ENCODE measurements at regions not wholly inside any gene's neighbourhood (a gene's known extent, or its start where the extent isn't known, plus 50 kb on each side); places are given as distances from the start of the nearest gene placed in this dataset.

GRCh38 chr2:160918906-160919503 lies 241.2 kb upstream of the TANK start:
- H3K36me3 ChIP-seq (ENCODE audit: insufficient read depth), result no peaks in the 10 kb centered on the region
- H3K27ac ChIP-seq (ENCODE audit: low read depth), result no peak overlapping the region
- 53% methylated on average over 4 of the region's 4 CpGs for WGBS
- no peak for DNase-seq (ENCODE audit: extremely low spot score)
- no peaks in the 10 kb centered on the region for H3K4me1 ChIP-seq (ENCODE audit: insufficient read depth)
- H3K4me3 ChIP-seq (ENCODE audit: low read depth, low read length), result no peak overlapping the region

DNA sequence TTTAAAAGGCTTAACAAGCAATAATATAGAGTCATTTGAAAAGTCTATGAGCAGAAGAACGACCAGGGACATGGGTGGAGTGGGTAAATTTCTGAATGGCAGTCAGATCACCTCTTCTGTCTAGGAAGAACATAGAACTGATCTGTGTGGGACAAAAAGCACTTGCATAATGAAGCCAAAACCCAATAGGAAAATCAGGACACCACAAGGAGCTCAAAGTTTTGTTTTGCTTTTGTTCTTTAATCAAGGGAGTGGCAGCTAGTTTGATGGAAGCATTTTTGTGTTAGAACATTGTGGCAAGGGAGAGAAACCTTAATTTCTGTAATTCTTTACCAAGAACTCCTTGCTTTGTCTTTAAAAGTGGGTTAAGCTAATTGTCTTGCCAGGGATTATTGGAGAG lies 240.2 kb upstream of the TANK start:
- no peak for DNase-seq (ENCODE audit: extremely low spot score)
- WGBS, result 90% methylated on average over 1 of the region's 1 CpG
- no peaks in the 10 kb centered on the region for H3K4me1 ChIP-seq (ENCODE audit: insufficient read depth)
- H3K27ac ChIP-seq (ENCODE audit: low read depth), result no peak overlapping the region
- no peaks in the 10 kb centered on the region for H3K36me3 ChIP-seq (ENCODE audit: insufficient read depth)
- H3K4me3 ChIP-seq (ENCODE audit: low read depth, low read length), result no peak overlapping the region

- peak; percentile 78 for DNase-seq (ENCODE audit: extremely low spot score)
- WGBS, result 27% methylated on average over 8 of the region's 8 CpGs
- Histone ChIP-seq H3K27ac (ENCODE audit: low read depth) (peak overlapping the region; percentile 33), H3K4me3 (ENCODE audit: low read depth, low read length) (no peak overlapping the region), H3K4me1 (ENCODE audit: insufficient read depth) (no peaks in the 10 kb centered on the region), H3K36me3 (ENCODE audit: insufficient read depth) (no peaks in the 10 kb centered on the region)
Observed at GRCh38 chr2:160920791-160921303, 239.4 kb upstream of the TANK start.

- Histone ChIP-seq H3K4me1 (ENCODE audit: insufficient read depth) (no peaks in the 10 kb centered on the region), H3K36me3 (ENCODE audit: insufficient read depth) (no peaks in the 10 kb centered on the region), H3K4me3 (ENCODE audit: low read depth, low read length) (no peak overlapping the region), H3K27ac (ENCODE audit: low read depth) (peak overlapping the region; percentile 33)
- 59% methylated on average over 4 of the region's 4 CpGs for WGBS
- DNase-seq (ENCODE audit: extremely low spot score), result no peak
Observed at GRCh38 chr2:160921386-160921964, 238.8 kb upstream of the TANK start.

GRCh38 chr2:160924936-160925353 lies 235.3 kb upstream of the TANK start:
- H3K27ac ChIP-seq (ENCODE audit: low read depth), result no peak overlapping the region
- 83% methylated on average over 1 of the region's 1 CpG for WGBS
- H3K4me1 ChIP-seq (ENCODE audit: insufficient read depth), result no peaks in the 10 kb centered on the region
- no peak overlapping the region for H3K4me3 ChIP-seq (ENCODE audit: low read depth, low read length)
- DNase-seq (ENCODE audit: extremely low spot score), result no peak
- no peaks in the 10 kb centered on the region for H3K36me3 ChIP-seq (ENCODE audit: insufficient read depth)

DNA sequence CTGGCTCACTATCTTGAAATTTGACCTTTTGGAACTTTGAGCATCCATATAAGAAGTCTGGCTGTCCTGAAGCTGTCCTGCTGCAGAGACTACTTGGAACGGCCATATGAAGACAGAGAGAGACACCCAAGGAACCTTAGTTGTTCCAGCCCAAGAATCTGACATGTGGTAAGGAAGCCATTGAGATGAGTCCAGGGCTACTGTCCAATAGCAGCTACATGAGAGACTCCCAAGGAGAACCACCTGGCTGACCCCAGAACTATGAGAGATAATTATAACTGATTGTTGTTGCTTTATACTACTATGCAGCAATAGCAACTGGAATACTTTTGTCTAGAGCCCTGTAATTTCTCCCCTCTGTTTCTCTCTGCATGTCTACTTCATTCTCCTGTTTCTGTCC lies 234.3 kb upstream of the TANK start:
- Histone ChIP-seq H3K4me3 (ENCODE audit: low read depth, low read length) (no peak overlapping the region), H3K27ac (ENCODE audit: low read depth) (no peak overlapping the region), H3K36me3 (ENCODE audit: insufficient read depth) (no peaks in the 10 kb centered on the region), H3K4me1 (ENCODE audit: insufficient read depth) (no peaks in the 10 kb centered on the region)
- 93% methylated on average over 1 of the region's 1 CpG for WGBS
- no peak for DNase-seq (ENCODE audit: extremely low spot score)

DNA sequence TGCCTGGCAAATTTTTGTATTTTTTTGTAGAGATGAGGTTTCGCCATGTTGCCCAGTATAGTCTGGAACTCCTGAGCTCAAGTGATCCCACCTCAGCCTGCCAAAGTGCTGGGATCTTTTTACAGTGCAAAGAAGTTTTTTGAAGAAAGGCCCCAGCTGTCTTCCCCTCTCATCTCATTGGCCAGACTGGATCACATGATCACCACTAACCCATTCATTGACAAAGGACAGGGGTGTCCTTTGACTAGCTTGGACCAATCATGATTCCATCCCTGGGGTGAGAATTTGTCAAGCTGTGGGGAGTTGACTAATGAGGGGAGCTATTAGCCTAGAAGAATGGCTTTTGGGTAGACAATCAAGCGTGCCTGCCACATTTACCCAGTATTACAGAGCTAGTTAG lies 232.9 kb upstream of the TANK start:
- Histone ChIP-seq H3K36me3 (ENCODE audit: insufficient read depth) (no peaks in the 10 kb centered on the region), H3K4me1 (ENCODE audit: insufficient read depth) (no peaks in the 10 kb centered on the region), H3K27ac (ENCODE audit: low read depth) (no peak overlapping the region), H3K4me3 (ENCODE audit: low read depth, low read length) (no peak overlapping the region)
- DNase-seq (ENCODE audit: extremely low spot score), result no peak
- 47% methylated on average over 2 of the region's 2 CpGs for WGBS

- WGBS, result 51% methylated on average over 2 of the region's 2 CpGs
- DNase-seq (ENCODE audit: extremely low spot score), result no peak
- Histone ChIP-seq H3K27ac (ENCODE audit: low read depth) (no peak overlapping the region), H3K36me3 (ENCODE audit: insufficient read depth) (no peaks in the 10 kb centered on the region), H3K4me1 (ENCODE audit: insufficient read depth) (no peaks in the 10 kb centered on the region), H3K4me3 (ENCODE audit: low read depth, low read length) (no peak overlapping the region)
Observed at GRCh38 chr2:160928854-160929301, 231.3 kb upstream of the TANK start.

GRCh38 chr2:160931531-160931930 lies 228.7 kb upstream of the TANK start:
- DNase-seq (ENCODE audit: extremely low spot score), result no peak

GRCh38 chr2:160932960-160933359 lies 227.3 kb upstream of the TANK start:
- DNase-seq (ENCODE audit: extremely low spot score), result no peak
- Histone ChIP-seq H3K4me3 (ENCODE audit: low read depth, low read length) (no peak overlapping the region), H3K4me1 (ENCODE audit: insufficient read depth) (no peaks in the 10 kb centered on the region), H3K27ac (ENCODE audit: low read depth) (no peak overlapping the region), H3K36me3 (ENCODE audit: insufficient read depth) (no peaks in the 10 kb centered on the region)
- WGBS, result 84% methylated on average over 2 of the region's 2 CpGs

More at GRCh38 chr2:160931531-160931930, 228.7 kb upstream of the TANK start:
- Histone ChIP-seq H3K4me3 (ENCODE audit: low read depth, low read length) (no peak overlapping the region), H3K36me3 (ENCODE audit: insufficient read depth) (no peaks in the 10 kb centered on the region), H3K27ac (ENCODE audit: low read depth) (no peak overlapping the region), H3K4me1 (ENCODE audit: insufficient read depth) (no peaks in the 10 kb centered on the region)
- WGBS, result 82% methylated on average over 6 of the region's 6 CpGs

DNA sequence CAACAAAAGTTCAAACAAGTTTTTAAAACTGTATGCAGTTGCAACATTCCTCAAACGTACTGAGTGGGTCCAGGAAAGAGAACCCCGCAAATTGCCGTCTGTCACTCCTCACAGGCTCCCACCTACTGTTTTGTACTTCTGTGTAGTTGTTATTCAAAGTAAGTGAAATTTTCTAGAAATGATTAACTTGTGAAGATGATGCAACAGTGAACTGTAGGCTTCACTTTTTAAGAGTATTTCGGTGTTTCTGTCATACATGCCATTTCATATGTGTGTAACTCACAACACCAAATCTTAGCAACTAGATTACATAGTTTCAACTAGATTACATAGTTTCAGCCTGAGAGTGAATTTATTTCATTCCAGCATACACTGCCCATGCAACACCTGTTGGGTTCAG lies 226.0 kb upstream of the TANK start:
- H3K4me1 ChIP-seq (ENCODE audit: insufficient read depth), result no peaks in the 10 kb centered on the region
- DNase-seq (ENCODE audit: extremely low spot score), result no peak
- no peak overlapping the region for H3K27ac ChIP-seq (ENCODE audit: low read depth)
- WGBS, result 86% methylated on average over 4 of the region's 4 CpGs
- no peak overlapping the region for H3K4me3 ChIP-seq (ENCODE audit: low read depth, low read length)
- H3K36me3 ChIP-seq (ENCODE audit: insufficient read depth), result no peaks in the 10 kb centered on the region

- H3K27ac ChIP-seq (ENCODE audit: low read depth), result no peak overlapping the region
- H3K4me1 ChIP-seq (ENCODE audit: insufficient read depth), result no peaks in the 10 kb centered on the region
- DNase-seq (ENCODE audit: extremely low spot score), result no peak
- 76% methylated on average over 2 of the region's 2 CpGs for WGBS
- no peak overlapping the region for H3K4me3 ChIP-seq (ENCODE audit: low read depth, low read length)
- no peaks in the 10 kb centered on the region for H3K36me3 ChIP-seq (ENCODE audit: insufficient read depth)
Observed at GRCh38 chr2:160934991-160935390, 225.2 kb upstream of the TANK start.

DNA sequence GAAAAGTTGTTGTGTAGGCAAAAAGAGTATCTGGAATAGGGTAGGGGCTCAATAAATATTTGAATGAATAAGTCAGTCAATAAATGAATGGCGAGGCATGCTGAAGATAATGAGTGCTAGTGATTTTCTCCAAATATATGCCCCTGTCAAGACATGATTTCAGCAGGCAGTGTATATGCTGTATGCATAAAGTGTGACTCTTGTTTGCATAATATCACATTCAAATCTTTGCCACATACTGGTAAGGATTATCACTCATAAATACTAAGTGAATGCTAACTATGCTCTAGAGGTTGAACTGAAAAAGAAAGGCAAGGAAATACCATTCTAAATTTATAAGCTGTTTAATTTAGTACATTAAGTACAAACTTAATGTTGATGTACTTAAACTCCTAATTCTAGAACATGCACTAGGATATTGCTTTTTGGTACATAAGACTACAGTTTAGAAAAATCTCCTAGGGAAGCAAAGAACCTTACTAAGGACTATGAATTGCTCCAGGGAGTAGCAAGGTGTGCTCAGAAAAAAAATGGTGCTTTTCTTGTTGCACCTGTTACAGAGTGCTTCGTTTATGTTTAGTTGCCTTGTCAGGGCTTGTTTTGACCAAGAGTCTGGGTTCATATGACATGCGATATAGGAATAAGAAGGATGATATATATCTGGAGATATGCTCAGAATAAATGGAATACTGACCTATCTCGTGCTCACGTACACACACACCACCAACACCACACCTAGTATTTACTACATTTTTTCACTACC lies 224.0 kb upstream of the TANK start:
- DNase-seq (ENCODE audit: extremely low spot score), result no peak
- WGBS, result 91% methylated on average over 5 of the region's 5 CpGs
- no peaks in the 10 kb centered on the region for H3K36me3 ChIP-seq (ENCODE audit: insufficient read depth)

DNA sequence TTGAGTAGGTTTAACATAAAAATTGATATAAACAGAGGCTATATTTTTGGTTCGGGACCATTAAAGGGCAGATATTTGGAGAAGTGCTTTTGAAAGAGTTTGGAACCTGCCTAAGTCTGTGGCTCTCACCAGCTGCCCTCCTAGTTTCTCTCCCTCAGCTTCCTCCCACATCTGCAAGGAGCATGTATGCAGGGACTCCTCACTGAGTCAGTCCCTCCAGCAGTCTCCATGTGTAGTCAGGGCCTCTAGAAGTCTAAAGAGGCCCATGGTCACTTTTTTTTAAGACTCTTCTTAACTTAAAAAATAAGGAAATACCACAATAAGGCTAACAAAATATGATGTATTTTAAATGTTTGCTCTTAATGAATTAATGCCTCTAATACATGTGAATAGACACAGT lies 220.0 kb upstream of the TANK start:
- no peak overlapping the region for H3K27ac ChIP-seq (ENCODE audit: low read depth)
- WGBS, result 92% methylated on average over 1 of the region's 1 CpG
- DNase-seq (ENCODE audit: extremely low spot score), result no peak
- no peaks in the 10 kb centered on the region for H3K4me1 ChIP-seq (ENCODE audit: insufficient read depth)
- no peak overlapping the region for H3K4me3 ChIP-seq (ENCODE audit: low read depth, low read length)
- no peaks in the 10 kb centered on the region for H3K36me3 ChIP-seq (ENCODE audit: insufficient read depth)

More for the DNA sequence above, 224.0 kb upstream of the TANK start:
- Histone ChIP-seq H3K4me1 (ENCODE audit: insufficient read depth) (no peaks in the 10 kb centered on the region), H3K27ac (ENCODE audit: low read depth) (no peak overlapping the region), H3K4me3 (ENCODE audit: low read depth, low read length) (no peak overlapping the region)

Data from urinary bladder (tissue), 3 donors.